Pons (tissue), 1 donor: ENCODE measurements at regions not wholly inside any gene's neighbourhood (a gene's known extent, or its start where the extent isn't known, plus 50 kb on each side); places are given as distances from the start of the nearest gene placed in this dataset.

Source experiments
- DNase-seq: peaks from one replicate; pipeline ENCODE4 v3.0.0-alpha.2; 2016; ENCODE audit warnings: low spot score

GRCh38 chr2:120992791-120993555 is 257.3 kb downstream of the GLI2 start:
- DNase-seq: no peak

DNA sequence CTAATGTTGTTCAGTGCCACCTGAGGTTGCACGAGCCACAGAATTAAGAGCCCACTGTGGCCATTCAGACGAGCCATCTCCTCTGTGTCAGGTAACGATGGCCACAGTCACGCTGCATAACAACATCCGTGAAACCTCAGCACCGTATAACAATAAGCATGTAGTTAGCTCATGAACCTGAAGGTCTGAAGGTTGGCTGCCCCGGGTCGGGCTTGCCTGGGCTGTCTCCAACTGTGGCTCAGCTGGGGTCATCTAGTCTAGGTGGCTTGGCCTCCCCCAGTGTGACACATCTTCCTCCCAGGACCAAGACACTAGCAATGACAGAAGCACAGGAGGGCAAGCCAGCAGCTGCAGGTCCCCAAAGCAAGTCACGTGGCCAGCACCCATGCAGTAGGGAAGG is 258.0 kb downstream of the GLI2 start:
- DNase-seq: no peak

DNA sequence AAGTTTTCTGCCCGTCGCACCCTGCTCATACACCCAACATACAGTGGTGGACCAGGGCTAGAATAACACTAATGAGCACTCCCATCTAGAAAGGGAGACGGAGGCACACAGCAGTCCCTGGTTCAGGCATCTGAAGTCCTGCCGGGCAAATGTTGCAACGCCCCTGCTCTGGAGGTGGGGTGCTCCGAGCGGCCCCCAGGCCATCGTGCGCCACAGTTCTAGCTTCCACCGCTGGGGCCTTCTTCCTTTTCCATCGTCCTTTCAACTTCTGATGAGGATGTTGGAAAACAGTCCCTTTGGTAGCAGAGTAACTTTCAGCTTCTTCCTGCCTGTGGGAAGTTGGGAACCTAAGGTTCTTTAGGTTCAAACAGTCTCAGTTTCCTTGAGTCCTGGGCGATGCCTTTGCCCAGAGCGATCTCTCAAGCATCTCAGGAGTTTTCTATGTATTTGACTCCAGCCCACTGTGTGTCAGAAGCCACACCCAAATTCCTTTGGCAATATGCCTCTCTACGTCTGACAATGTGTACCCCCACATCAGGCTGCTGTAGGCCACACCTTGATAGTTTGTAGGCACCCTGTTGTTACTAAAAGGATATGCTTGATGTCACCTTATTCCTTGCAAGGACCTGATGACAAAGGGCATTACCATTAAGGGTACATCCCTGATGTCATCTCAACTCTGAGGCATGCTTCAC is 258.8 kb downstream of the GLI2 start:
- no peak for DNase-seq

DNA sequence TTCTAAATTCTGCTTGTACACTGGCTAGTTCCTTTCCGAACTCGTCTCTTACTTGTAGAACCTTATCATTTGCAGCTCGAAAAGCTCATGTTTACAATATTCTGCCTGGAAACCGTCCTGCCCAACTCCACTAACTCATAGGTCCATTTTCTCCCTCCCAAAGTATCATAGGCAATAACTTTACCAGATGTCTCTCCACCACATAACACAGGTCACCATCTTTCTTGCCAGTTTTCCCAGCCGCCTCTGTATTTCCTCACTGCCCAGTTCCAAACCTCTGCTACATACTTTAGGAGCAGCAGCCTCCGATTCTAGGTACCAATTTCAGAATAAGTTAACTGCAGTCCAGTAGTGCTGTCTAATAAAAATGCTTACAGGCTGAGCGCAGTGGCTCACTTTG is 259.5 kb downstream of the GLI2 start:
- no peak for DNase-seq

DNA sequence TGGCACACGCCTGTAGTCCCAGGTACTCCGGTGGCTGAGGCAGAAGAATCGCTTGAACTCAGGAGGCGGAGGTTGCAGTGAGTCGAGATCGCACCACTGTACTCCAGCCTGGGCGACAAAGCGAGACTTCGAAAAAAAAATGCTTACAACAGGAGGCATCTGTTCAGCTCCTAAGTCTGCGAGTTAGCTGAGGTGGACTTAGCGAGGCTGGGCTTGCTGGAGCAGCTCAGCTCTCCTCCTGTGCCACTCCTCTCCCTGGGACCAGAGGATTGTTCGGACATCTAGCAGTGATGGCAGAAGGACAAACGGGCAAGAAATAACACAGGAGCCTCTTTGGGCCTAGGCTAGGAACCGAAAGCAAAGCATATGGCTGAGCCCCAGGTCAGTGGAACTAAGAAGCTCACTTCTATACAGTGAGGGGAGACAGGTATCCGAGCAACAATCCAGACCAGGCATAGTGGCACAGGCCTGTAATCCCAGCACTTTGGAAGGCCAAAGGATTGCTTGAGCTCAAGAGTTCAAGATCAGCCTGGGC is 260.1 kb downstream of the GLI2 start:
- DNase-seq: no peak

DNA sequence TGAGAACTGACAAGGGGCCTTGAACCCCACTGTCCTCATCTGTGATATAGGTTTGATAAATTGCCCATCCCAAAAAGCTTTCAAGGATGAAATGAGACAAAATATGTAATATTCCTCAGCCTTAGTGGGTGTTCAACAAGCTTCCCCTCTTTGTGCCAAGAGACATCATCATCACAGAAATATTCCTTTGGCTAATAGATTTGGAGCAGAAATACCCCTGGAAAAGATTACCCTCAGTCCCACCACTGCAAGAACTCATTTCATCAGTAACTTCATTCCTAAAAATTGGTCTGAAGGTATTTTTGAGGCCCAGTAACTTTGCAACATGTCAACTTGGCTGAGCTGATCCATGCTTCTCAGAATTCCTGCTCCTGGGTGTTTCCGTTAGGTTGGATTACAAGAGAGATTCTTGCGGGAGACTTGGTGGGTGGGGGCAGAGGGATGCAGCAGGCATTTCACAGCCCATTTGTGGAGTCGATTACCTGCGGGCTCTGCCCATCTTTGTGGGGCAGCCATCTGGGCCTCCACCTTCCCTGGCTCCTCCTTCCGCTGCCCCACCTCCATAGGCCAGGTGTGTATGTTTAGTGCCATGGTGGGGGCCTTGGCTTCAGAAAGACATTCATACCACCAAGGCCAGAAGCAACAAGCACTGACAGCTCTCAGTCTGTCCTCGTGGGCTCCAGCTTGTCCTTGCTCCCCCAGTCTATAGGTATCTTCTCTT is 263.9 kb downstream of the GLI2 start:
- no peak for DNase-seq

- no peak for DNase-seq
Observed at GRCh38 chr2:121000804-121001203, 265.1 kb downstream of the GLI2 start.

DNA sequence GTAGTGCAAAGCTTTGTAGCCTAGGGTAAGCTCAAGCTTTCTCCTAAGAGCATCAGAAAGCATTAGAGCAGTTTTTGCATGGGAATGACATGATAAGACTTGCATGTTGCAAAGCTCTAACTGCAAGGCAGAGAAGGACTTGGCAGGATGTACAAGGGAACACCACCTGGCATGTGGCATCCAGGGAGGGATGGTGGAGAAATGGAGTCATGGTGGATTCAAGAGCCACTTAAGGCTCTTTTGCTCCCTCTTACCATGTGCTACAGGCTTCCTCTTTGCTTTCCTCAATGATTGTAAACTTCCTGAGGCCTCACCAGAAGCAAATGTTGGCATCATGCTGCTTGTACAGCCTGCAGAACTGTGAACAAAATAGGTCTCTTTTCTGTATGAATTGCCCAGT is 266.0 kb downstream of the GLI2 start:
- no peak for DNase-seq

DNA sequence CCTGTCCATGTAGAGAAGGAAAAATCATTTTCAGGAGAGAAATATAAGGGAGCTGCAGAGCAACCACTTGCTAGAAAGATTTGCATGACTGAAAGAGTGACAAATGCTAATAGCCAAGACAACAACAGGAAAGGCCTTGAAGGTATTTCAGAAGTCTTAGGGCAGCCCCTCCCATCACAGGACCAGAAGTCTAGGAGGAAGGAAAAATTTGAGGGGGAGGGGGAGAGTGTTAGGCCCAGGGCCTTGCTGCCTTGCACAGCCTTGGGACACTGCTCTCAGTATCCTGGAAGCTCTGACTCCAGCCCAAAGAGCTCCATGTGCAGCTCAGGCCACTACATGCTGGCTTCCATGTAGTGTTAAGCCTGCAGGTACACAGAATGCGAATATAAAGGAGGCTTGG is 266.9 kb downstream of the GLI2 start:
- no peak for DNase-seq

GRCh38 chr2:121003391-121003790 is 267.7 kb downstream of the GLI2 start:
- no peak for DNase-seq

GRCh38 chr2:121004359-121004758 is 268.7 kb downstream of the GLI2 start:
- DNase-seq: no peak

DNA sequence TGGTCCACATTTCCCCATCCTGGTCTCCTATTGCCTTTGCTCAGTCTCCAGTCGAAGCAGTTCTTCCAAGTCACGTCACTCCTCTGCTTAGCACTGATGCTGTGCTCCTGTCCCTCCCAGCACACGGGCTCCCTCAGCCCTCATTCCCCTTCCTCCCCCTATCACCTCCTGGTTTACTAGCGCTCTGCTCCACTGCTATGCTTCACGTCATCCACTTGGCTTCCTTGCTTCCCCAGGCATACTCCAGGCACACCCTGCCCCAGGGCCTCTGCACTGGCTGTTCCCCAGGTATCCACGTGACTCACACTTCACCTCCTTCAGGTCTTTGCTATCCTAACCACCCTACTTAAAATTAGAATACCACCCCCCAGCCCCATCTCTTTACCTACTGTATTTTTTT is 269.3 kb downstream of the GLI2 start:
- DNase-seq: no peak

GRCh38 chr2:121005453-121005852 is 269.8 kb downstream of the GLI2 start:
- no peak for DNase-seq

GRCh38 chr2:121006743-121007489 is 271.2 kb downstream of the GLI2 start:
- no peak for DNase-seq

DNA sequence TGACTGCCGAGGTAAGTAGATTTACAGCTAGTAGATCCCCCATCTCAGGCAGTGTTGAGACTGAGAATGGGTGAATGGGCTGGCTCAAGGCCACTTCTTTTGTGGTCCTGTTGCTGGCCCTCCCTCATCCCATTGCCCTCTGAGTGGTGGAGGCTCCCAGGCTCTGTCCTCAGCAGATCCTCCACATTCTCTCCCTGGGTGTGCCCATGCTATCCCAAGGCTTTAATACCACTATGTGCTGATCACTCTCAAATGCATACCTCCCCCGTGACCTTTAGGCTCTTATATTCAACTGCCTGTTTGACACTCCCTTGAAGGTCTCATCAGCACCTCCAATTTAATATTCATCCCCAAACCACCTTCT is 271.8 kb downstream of the GLI2 start:
- DNase-seq: no peak

- no peak for DNase-seq
Observed at GRCh38 chr2:121008975-121009374, 273.3 kb downstream of the GLI2 start.

GRCh38 chr2:121010998-121011397 is 274.0 kb downstream of the TFCP2L1 start:
- DNase-seq: no peak

- DNase-seq: no peak
Observed at GRCh38 chr2:121014876-121015275, 270.1 kb downstream of the TFCP2L1 start.

DNA sequence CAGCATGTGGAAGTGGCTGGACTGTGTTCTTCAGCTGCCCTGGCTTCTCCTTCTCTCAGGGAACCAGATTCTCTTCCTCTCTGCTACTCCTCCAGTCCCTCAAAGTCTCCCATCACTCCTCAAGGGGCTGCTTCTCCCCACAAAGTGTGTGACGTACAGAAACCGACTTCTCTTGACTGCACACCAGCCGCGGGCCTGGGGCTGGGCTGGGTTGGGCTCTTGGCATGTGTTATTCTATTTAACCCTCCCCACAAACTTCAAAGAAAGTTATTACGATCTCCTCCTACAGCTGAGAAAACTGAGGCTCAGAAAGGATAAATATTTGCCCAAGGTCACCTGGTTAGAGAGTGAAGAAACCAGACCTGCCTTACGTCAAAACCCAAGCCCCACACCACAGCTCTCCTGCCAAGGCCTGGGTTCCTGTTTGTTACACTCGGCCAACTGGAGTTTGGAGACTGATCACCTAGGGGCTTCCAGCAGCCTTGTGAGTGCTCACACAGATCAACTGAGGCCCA is 269.0 kb downstream of the TFCP2L1 start:
- no peak for DNase-seq

DNA sequence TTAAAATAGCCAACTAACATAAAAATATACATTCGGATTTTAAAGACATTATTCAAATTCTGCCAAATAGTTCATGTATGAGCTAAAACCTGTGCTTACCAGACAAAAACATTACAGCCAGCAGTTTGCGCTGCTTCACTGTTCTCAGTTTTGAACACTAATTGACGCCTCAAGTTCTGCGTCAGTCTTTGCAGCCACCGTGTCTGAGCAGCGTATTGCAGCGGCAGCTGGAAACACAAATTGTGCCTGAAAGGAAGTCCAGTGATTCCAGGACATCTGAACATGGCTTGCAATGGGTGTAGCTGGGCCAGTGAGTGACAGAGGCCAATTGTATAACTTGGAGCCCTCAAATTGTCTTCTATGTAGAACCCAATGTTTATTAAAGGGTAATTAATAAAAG is 267.6 kb downstream of the TFCP2L1 start:
- DNase-seq: peak; percentile 8

- DNase-seq: no peak
Observed at GRCh38 chr2:121018136-121019061, 266.6 kb downstream of the TFCP2L1 start.
